ENCODE measurements at regions not wholly inside any gene's neighbourhood (a gene's known extent, or its start where the extent isn't known, plus 50 kb on each side); places are given as distances from the start of the nearest gene placed in this dataset.

GRCh38 chr20:12764851-12765250 lies 243.9 kb upstream of the SPTLC3 start:
- DNase-seq = no peak
- Histone ChIP-seq H3K27me3 (ENCODE audit: low read length) (no peaks in the 10 kb centered on the region), H3K9ac (ENCODE audit: low read length) (no peak overlapping the region), H3K4me2 (ENCODE audit: low read depth, low read length, poor library complexity, severe bottlenecking) (no peak overlapping the region), H3K9me2 (replicated peaks; ENCODE audit: insufficient read depth, low read length) (no peaks in the 10 kb centered on the region), H3K79me2 (ENCODE audit: low read length) (no peaks in the 10 kb centered on the region), H3K9me3 (ENCODE audit: low read length) (no peaks in the 10 kb centered on the region; the same call in 1 of the 2 replicates), H3K4me1 (ENCODE audit: low read length) (no peaks in the 10 kb centered on the region), H4K20me1 (ENCODE audit: insufficient read depth, low read depth, low read length) (no peaks in the 10 kb centered on the region), H3K27ac (ENCODE audit: low read length) (no peak overlapping the region), H2AFZ (ENCODE audit: low read length) (no peak overlapping the region), H3K4me3 (ENCODE audit: low read length) (no peak overlapping the region), H3K36me3 (ENCODE audit: insufficient read depth, low read length) (no peaks in the 10 kb centered on the region)

GRCh38 chr20:12773936-12774335 lies 234.8 kb upstream of the SPTLC3 start:
- Histone ChIP-seq H3K27me3 (ENCODE audit: low read length) (no peaks in the 10 kb centered on the region), H3K27ac (ENCODE audit: low read length) (no peak overlapping the region), H3K36me3 (ENCODE audit: insufficient read depth, low read length) (no peaks in the 10 kb centered on the region), H3K4me3 (ENCODE audit: low read length) (no peak overlapping the region), H2AFZ (ENCODE audit: low read length) (no peak overlapping the region), H3K9ac (ENCODE audit: low read length) (no peak overlapping the region), H3K9me3 (ENCODE audit: low read length) (peaks cover 4% of the 10 kb centered on the region; the same call in 1 of the 2 replicates), H4K20me1 (ENCODE audit: insufficient read depth, low read depth, low read length) (no peaks in the 10 kb centered on the region), H3K79me2 (ENCODE audit: low read length) (no peaks in the 10 kb centered on the region), H3K4me1 (ENCODE audit: low read length) (no peaks in the 10 kb centered on the region), H3K9me2 (replicated peaks; ENCODE audit: insufficient read depth, low read length) (no peaks in the 10 kb centered on the region), H3K4me2 (ENCODE audit: low read depth, low read length, poor library complexity, severe bottlenecking) (no peak overlapping the region)
- no peak for DNase-seq

GRCh38 chr20:12775041-12775440 lies 233.7 kb upstream of the SPTLC3 start:
- Histone ChIP-seq H3K27ac (ENCODE audit: low read length) (no peak overlapping the region), H3K79me2 (ENCODE audit: low read length) (no peaks in the 10 kb centered on the region), H3K27me3 (ENCODE audit: low read length) (no peaks in the 10 kb centered on the region), H3K9me2 (replicated peaks; ENCODE audit: insufficient read depth, low read length) (no peaks in the 10 kb centered on the region), H3K36me3 (ENCODE audit: insufficient read depth, low read length) (no peaks in the 10 kb centered on the region), H3K9me3 (ENCODE audit: low read length) (peaks cover 4% of the 10 kb centered on the region; the same call in 1 of the 2 replicates), H3K4me1 (ENCODE audit: low read length) (no peaks in the 10 kb centered on the region), H4K20me1 (ENCODE audit: insufficient read depth, low read depth, low read length) (no peaks in the 10 kb centered on the region), H3K9ac (ENCODE audit: low read length) (no peak overlapping the region), H3K4me3 (ENCODE audit: low read length) (no peak overlapping the region), H3K4me2 (ENCODE audit: low read depth, low read length, poor library complexity, severe bottlenecking) (no peak overlapping the region), H2AFZ (ENCODE audit: low read length) (no peak overlapping the region)
- no peak for DNase-seq

GRCh38 chr20:12777016-12777415 lies 231.8 kb upstream of the SPTLC3 start:
- Histone ChIP-seq H3K9ac (ENCODE audit: low read length) (no peak overlapping the region), H4K20me1 (ENCODE audit: insufficient read depth, low read depth, low read length) (no peaks in the 10 kb centered on the region), H3K4me1 (ENCODE audit: low read length) (no peaks in the 10 kb centered on the region), H2AFZ (ENCODE audit: low read length) (no peak overlapping the region), H3K4me3 (ENCODE audit: low read length) (no peak overlapping the region), H3K27me3 (ENCODE audit: low read length) (no peaks in the 10 kb centered on the region), H3K4me2 (ENCODE audit: low read depth, low read length, poor library complexity, severe bottlenecking) (no peak overlapping the region), H3K79me2 (ENCODE audit: low read length) (no peaks in the 10 kb centered on the region), H3K9me2 (replicated peaks; ENCODE audit: insufficient read depth, low read length) (no peaks in the 10 kb centered on the region), H3K36me3 (ENCODE audit: insufficient read depth, low read length) (no peaks in the 10 kb centered on the region), H3K27ac (ENCODE audit: low read length) (no peak overlapping the region), H3K9me3 (ENCODE audit: low read length) (peaks cover 4% of the 10 kb centered on the region; the same call in 1 of the 2 replicates)
- DNase-seq = no peak

GRCh38 chr20:12786276-12786675 lies 222.5 kb upstream of the SPTLC3 start:
- H3K27me3 ChIP-seq (ENCODE audit: low read length) = no peaks in the 10 kb centered on the region
- H3K4me3 ChIP-seq (ENCODE audit: low read length) = no peak overlapping the region
- H3K4me1 ChIP-seq (ENCODE audit: low read length) = no peaks in the 10 kb centered on the region
- H2AFZ ChIP-seq (ENCODE audit: low read length) = no peak overlapping the region
- H3K36me3 ChIP-seq (ENCODE audit: insufficient read depth, low read length) = no peaks in the 10 kb centered on the region
- H4K20me1 ChIP-seq (ENCODE audit: insufficient read depth, low read depth, low read length) = no peaks in the 10 kb centered on the region
- no peak overlapping the region for H3K9ac ChIP-seq (ENCODE audit: low read length)
- DNase-seq = no peak
- H3K4me2 ChIP-seq (ENCODE audit: low read depth, low read length, poor library complexity, severe bottlenecking) = no peak overlapping the region
- no peak overlapping the region for H3K27ac ChIP-seq (ENCODE audit: low read length)
- no peaks in the 10 kb centered on the region for H3K9me2 ChIP-seq (replicated peaks; ENCODE audit: insufficient read depth, low read length)
- H3K9me3 ChIP-seq (ENCODE audit: low read length) = peaks cover 9% of the 10 kb centered on the region
- no peaks in the 10 kb centered on the region for H3K79me2 ChIP-seq (ENCODE audit: low read length)

GRCh38 chr20:12788632-12789299 lies 220.0 kb upstream of the SPTLC3 start:
- Histone ChIP-seq H3K79me2 (ENCODE audit: low read length) (no peaks in the 10 kb centered on the region), H3K9me3 (ENCODE audit: low read length) (peaks cover 9% of the 10 kb centered on the region), H2AFZ (ENCODE audit: low read length) (no peak overlapping the region), H3K9ac (ENCODE audit: low read length) (no peak overlapping the region), H3K36me3 (ENCODE audit: insufficient read depth, low read length) (no peaks in the 10 kb centered on the region), H3K4me2 (ENCODE audit: low read depth, low read length, poor library complexity, severe bottlenecking) (no peak overlapping the region), H3K27ac (ENCODE audit: low read length) (no peak overlapping the region), H3K4me1 (ENCODE audit: low read length) (no peaks in the 10 kb centered on the region), H4K20me1 (ENCODE audit: insufficient read depth, low read depth, low read length) (no peaks in the 10 kb centered on the region), H3K27me3 (ENCODE audit: low read length) (no peaks in the 10 kb centered on the region), H3K9me2 (replicated peaks; ENCODE audit: insufficient read depth, low read length) (no peaks in the 10 kb centered on the region), H3K4me3 (ENCODE audit: low read length) (no peak overlapping the region)
- no peak for DNase-seq

GRCh38 chr20:12790859-12791258 lies 217.9 kb upstream of the SPTLC3 start:
- Histone ChIP-seq H3K27me3 (ENCODE audit: low read length) (no peaks in the 10 kb centered on the region), H3K36me3 (ENCODE audit: insufficient read depth, low read length) (no peaks in the 10 kb centered on the region), H3K4me2 (ENCODE audit: low read depth, low read length, poor library complexity, severe bottlenecking) (no peak overlapping the region), H3K9ac (ENCODE audit: low read length) (no peak overlapping the region), H3K4me3 (ENCODE audit: low read length) (no peak overlapping the region), H4K20me1 (ENCODE audit: insufficient read depth, low read depth, low read length) (no peaks in the 10 kb centered on the region), H2AFZ (ENCODE audit: low read length) (no peak overlapping the region), H3K4me1 (ENCODE audit: low read length) (no peaks in the 10 kb centered on the region), H3K9me3 (ENCODE audit: low read length) (peaks cover 7% of the 10 kb centered on the region; the same call in 1 of the 2 replicates), H3K79me2 (ENCODE audit: low read length) (no peaks in the 10 kb centered on the region), H3K27ac (ENCODE audit: low read length) (no peak overlapping the region), H3K9me2 (replicated peaks; ENCODE audit: insufficient read depth, low read length) (no peaks in the 10 kb centered on the region)
- no peak for DNase-seq

GRCh38 chr20:12798286-12798685 lies 210.5 kb upstream of the SPTLC3 start:
- H3K27ac ChIP-seq (ENCODE audit: low read length) = no peak overlapping the region
- no peaks in the 10 kb centered on the region for H3K27me3 ChIP-seq (ENCODE audit: low read length)
- peaks cover 2% of the 10 kb centered on the region; the same call in 1 of the 2 replicates for H3K9me3 ChIP-seq (ENCODE audit: low read length)
- no peaks in the 10 kb centered on the region for H3K79me2 ChIP-seq (ENCODE audit: low read length)
- H3K9me2 ChIP-seq (replicated peaks; ENCODE audit: insufficient read depth, low read length) = no peaks in the 10 kb centered on the region
- H3K4me1 ChIP-seq (ENCODE audit: low read length) = no peaks in the 10 kb centered on the region
- no peak overlapping the region for H3K9ac ChIP-seq (ENCODE audit: low read length)
- DNase-seq = no peak
- no peaks in the 10 kb centered on the region for H3K36me3 ChIP-seq (ENCODE audit: insufficient read depth, low read length)
- H3K4me2 ChIP-seq (ENCODE audit: low read depth, low read length, poor library complexity, severe bottlenecking) = no peak overlapping the region
- no peak overlapping the region for H2AFZ ChIP-seq (ENCODE audit: low read length)
- no peak overlapping the region for H3K4me3 ChIP-seq (ENCODE audit: low read length)
- no peaks in the 10 kb centered on the region for H4K20me1 ChIP-seq (ENCODE audit: insufficient read depth, low read depth, low read length)
